HG03520 (cell line): ENCODE measurements at regions not wholly inside any gene's neighbourhood (a gene's known extent, or its start where the extent isn't known, plus 50 kb on each side); places are given as distances from the start of the nearest gene placed in this dataset.

Source experiments
- ATAC-seq: cut with Tn5 transposase; IDR thresholded peaks from one replicate; pipeline ENCODE4 v1.9.1; 2021; ENCODE audit warnings: mild to moderate bottlenecking, moderate library complexity; ENCODE audit not compliant: unreplicated experiment

DNA sequence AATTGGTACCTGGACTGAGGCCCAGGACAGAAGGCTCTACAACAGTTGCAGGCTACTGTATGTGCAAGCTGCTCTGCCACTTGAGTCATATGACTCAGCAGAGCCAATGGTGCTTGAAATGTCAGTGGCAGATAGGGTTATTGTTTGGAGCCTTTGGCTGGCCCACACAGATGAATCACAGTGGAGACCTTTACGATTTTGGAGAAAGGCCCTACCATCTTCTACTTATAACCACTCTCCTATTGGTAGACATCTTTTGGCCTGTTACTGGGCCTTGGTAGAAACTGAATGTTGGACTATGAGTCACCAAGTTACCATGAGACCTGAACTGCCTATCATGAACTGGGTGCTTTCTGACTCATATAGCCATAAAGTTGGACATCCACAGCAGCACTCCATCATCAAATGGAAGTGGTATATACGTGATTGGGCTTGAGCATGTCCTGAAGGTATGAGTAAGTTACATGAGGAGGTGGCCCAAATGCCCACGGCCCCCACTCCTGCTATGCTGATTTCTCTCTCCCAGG lies 88.9 kb upstream of the NRXN1 start:
- ATAC-seq = no peak

GRCh38 chr2:51111532-51111931 lies 79.6 kb upstream of the NRXN1 start:
- no peak for ATAC-seq

- no peak for ATAC-seq
These were observed 76.9 kb upstream of the NRXN1 start for GRCh38 chr2:51108794-51109193.

DNA sequence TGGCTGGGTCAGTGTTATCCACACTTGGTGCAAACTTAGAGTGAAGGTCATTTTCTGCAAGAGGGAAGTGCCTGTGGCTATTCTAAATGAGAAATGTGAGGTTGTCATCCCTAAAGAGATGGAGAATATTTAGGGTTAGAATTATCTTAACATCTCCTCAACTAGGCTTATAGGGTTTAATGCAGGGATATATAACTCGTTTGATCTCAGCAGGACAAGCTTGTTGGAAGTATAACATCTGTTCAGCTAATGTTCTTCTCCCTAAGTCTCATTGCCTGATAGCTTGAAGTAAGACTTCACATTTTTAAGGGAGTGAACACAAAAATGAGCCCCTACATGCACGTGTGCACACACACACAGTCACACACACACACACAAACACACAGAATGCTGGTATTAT lies 75.9 kb upstream of the NRXN1 start:
- ATAC-seq = no peak

DNA sequence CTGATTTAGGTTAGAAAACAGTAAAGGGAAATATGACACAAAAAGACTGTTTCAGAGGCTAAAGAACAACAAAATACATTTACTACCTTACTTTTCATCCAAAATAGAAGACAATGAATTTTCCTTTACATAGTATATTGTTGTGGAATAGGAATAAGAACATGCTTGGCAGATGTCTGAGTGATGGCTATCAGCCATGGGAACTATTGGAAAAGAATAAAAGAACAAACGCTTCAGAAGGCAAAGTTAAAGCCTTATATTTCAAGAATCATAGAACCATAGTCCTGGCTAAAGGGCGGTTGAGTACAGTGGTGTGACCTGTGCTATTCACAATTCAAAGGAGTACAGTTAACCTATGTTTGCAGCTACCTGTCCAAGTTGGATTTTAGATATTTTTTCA lies 73.9 kb upstream of the NRXN1 start:
- ATAC-seq = no peak

GRCh38 chr2:51103205-51103604 lies 71.3 kb upstream of the NRXN1 start:
- no peak for ATAC-seq

- no peak for ATAC-seq
These were observed 61.1 kb upstream of the NRXN1 start for GRCh38 chr2:51093016-51093415.

- ATAC-seq = no peak
These were observed 53.6 kb upstream of the NRXN1 start for GRCh38 chr2:51085420-51086068.

- no peak for ATAC-seq
These were observed 52.8 kb upstream of the NRXN1 start for GRCh38 chr2:51084750-51085149.
